Activated CD4-positive, alpha-beta T cell treated with anti-CD3 and anti-CD28 coated beads, Interleukin-2, Interleukin-6, amounts not matched to agents 100 ng/mL and 50 ng/mL, durations not matched to agents 16 hours and 8 hours (primary cell): ENCODE measurements at regions not wholly inside any gene's neighbourhood (a gene's known extent, or its start where the extent isn't known, plus 50 kb on each side); places are given as distances from the start of the nearest gene placed in this dataset.

ENCODE experiments used
- DNase-seq: peaks from one replicate; pipeline ENCODE4 v3.0.0-alpha.2; 2020

DNA sequence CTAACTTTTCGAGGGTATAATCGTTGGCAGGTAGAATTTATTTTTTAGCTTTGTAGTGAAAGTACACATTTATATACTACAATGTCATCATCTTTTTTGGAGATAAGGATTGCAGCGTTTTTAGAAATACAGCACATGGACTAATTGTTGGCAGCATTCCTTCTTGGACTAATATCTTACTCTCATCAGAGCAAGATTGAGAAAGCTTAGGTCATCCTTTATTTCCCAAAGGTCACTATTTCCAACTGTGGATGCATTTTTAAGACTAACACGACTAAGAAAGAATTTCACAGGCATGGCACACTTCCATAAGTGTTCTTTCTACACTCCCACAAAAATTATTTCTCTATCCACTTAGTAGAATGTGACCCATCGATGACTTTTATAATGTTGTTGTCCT lies 732.3 kb downstream of the NCAM2 start:
- DNase-seq, result no peak

DNA sequence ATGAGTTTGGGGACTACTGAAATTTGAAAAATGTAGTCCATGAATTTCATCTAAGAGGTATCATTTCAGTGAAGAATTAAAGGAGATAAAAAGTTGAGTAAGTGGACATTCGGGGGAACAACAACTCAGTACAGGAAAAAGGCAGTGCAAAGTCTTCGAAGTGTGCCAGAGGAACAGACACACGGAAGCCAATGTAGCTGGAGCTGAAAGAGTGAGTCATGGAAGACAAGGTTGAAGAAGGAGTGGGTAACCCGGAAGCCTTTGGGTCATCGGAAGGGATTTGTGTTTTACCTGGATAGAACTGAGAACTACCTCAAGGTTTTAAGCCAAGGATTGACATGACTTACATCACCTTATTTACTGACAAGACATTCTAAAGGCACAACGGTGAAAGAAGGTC lies 733.4 kb downstream of the NCAM2 start:
- DNase-seq, result no peak

DNA sequence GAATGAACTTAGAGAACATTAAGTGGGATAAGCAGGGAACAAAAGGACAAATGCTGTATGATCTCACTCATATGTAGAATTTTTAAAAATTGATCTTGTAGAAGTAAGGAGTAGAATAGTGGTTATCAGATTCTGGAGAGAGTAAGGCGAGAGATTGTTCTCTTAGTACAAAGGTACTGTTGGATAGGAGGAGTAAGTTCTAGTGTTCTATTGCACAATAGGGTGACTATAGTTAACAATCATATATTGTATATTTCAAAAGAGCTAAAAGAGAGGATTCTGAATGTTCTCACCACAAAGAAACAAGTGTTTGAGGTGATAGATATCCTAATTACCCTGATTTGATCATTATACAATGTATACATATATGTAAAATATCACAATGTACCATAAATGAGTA lies 735.9 kb downstream of the NCAM2 start:
- no peak for DNase-seq

- no peak for DNase-seq
These were observed 739.0 kb downstream of the NCAM2 start for GRCh38 chr21:21737186-21737585.

- no peak for DNase-seq
These were observed 742.0 kb downstream of the NCAM2 start for GRCh38 chr21:21740207-21740606.

DNA sequence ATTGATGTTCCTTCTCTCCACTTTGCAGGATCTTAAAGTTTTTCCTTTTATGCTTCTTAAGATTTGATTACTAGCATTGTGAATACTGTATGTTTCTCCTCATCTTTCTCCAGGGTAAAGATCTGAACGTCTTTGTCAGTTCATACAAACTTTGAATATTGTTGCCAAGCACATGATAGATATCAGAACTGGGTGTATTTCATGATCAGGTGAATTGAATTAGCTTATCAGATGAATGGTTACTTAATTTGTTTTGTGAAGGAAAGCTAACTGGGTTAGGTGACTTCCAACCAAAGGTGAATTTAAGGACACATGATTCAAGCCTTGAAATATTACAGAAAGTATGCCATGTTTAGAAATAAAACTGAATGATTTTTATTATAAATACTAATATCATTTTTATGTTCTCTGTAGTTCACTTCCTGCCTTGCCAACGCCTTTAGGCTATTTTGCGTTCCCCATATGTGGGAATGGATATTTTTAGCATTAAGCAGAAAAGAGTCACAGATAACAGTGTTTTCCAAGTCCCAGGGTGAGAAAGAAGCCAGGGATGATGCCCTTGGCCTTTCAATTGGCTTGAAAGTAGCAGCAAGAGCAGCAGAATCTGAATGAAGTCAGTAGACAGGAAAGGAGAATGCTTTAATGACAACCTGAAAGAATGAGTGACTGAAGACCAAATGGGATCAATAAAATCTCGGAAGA lies 752.1 kb downstream of the NCAM2 start:
- DNase-seq, result no peak

DNA sequence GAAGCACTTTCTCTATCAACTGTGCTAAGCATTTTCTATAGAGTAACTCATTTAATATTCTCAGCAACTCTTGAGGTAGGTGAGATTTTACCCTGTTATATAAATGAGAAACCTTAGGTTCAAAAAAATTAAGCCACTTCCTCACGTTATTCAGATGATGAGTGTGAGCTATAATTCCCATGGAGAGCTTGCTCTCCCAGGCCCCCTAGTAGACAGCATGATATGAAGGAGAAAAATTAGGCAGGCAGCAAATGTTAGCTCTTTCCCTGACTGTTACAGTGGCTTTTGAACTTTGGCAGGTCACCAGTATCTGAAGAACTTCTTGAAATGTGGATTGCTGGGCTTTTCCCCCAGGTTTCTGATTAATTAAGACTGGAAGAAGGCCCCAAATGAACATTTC lies 753.1 kb downstream of the NCAM2 start:
- DNase-seq, result no peak

DNA sequence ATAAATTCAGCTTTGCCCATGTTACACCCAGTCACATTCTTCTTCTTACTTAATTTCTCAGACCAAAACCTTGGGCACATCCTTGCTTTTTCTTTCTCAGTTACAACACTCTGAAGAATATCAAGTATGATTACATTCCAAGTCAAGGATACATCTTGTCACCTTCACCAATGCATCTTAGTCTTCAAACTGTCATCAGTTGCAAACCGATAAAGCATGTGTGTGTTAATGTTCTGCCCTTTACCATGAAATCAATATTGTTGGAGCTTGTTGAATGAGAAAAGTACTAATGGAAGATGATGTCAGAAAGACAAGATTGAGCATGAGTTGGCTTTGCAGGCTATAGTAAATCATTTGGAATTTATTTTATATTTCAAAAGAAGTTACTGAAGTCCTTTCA lies 764.6 kb downstream of the NCAM2 start:
- DNase-seq, result no peak

DNA sequence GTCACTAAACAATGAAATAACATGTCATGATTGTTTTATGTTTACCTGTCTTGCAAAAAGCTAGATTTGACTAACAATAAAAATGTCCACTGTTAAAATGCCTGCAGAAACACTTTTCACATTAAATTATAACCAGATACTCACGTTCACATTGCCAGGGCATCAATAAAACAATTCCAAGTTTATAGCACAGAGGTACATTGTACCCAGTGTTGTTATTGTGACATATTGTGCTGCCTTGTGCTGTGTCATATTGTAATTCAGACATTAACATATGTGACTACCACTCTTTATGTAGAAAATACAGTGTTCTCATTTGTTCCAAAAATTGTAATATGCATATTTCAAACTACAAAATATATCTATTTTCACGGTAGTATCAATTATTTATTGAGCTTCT lies 766.1 kb downstream of the NCAM2 start:
- DNase-seq, result no peak

- DNase-seq, result no peak
These were observed 769.1 kb downstream of the NCAM2 start for GRCh38 chr21:21767276-21767675.

GRCh38 chr21:21788591-21788990 lies 790.4 kb downstream of the NCAM2 start:
- no peak for DNase-seq

DNA sequence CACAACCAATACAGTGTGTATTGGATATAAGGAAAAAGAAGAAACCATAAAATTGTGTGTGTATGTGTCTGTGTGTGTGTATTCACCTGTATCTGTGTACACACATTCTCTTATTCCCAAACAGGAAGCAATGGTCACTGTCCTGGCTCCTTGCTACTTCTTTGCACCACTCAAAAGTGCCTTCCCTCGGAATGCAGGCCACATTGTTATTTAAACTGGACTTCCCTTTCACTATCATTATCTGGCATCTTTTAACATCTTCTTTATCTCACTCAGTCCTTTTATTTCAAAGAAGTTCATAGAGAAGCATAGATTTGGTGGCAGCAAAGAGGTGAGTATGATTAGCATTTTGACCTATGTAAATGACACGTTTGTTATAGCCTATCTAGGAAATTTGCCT lies 803.7 kb downstream of the NCAM2 start:
- DNase-seq, result no peak

DNA sequence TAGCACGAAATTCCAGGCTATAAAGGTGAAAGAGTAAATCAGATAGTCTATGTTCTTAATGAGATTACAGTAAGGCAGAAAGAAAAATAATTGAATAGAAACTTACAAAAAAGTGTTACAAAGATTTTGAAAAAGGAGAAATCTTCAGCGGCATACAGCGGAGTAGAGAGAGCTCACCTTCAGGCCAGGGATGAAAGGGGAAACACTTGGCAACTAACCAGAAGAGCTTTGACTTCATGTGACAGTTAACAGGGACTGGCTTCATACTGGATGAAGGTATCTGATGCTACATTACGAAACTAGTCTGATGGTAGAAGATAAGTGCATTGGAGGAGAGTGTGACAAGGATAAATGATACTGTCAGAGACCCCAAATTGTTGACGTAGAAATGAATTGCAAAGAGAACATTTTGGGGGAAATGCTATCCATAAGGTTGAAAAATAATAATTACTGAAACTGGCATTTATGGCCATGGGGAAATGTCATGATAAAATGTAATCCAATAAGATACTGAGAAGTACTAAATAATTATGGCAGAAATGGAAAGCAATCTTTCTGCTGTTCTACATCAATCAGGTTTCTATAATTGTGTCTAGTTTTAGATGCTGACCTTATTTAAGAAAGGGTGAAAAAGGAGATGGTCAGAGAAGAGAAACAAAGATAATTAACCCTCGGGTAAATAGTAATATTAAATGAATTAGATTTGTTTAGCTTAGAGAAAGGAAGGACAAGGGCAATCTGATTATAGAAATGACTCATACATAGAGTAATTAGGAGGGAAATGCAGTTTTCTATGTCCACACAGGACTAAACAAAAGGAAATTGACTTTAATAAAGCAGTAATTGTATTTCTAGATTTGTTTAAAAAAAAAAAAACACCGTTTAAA lies 808.7 kb downstream of the NCAM2 start:
- no peak for DNase-seq

DNA sequence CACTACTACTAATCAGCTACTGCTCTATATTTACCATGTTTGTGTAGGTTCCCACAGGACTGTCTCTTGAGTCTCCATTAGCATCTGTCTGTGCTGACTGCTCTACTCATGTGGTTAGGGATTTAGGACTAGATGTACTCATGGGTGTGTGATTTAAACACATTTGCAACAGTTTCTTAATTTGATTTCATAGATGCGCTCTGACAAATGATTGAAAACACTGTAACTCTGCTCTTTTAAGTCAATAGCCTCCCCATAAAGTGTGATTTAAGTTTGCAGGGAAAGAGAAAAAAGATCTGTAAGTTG lies 809.3 kb downstream of the NCAM2 start:
- no peak for DNase-seq

GRCh38 chr21:21813289-21813688 lies 815.1 kb downstream of the NCAM2 start:
- no peak for DNase-seq

DNA sequence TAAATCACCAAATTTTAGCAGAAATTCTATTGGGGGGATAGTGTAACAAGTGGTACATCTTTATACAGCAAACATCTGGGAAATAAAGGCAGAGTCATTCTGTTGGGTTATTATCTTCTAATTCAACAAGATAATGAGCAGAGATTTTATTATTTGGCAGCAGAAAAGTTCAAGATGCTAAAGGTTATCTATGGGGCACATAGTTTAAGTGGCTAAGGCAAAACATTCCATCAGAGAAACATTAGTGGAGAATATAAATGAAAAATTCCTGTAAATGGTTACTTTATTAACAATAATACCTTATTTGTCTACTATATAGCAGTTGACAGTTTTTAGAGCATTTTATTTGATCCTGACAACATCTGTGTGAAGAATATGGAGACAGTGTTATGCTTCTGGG lies 815.7 kb downstream of the NCAM2 start:
- DNase-seq, result no peak

DNA sequence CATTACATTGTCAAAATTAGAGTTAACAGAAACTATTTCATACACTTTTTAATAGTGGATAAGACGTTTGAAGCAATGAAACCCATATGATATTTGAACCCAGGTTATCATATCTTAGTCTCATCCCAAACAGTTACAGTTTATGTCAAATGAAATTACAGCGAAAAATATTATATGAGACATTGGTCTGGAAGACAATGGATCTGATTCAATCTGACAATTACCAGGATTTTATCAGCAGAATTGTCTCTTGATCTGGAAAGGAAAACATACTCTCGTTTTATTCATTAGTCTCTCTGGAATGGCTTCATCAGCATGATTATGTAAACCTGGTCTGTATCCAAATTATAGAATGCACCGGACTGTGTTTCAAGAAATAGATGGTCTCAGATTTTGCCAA lies 818.6 kb downstream of the NCAM2 start:
- DNase-seq, result no peak

DNA sequence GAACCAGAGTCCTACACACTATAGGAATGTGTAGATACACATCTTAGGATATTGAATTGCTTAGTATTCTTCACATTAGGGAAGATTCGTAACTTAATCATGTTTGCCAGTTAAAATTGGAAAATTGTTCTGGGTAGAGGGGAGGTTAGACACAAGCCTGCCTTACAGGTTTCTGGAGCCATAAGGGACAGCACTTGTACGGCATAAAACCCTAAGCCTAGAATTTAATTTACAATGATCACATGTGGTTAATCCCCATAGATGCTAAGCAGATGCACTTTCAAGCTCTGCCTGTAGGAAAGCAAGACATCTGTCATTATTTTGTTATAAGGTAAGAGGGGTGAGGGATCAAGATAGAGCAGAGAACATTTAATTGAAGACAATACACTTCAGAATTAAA lies 820.7 kb downstream of the NCAM2 start:
- no peak for DNase-seq

DNA sequence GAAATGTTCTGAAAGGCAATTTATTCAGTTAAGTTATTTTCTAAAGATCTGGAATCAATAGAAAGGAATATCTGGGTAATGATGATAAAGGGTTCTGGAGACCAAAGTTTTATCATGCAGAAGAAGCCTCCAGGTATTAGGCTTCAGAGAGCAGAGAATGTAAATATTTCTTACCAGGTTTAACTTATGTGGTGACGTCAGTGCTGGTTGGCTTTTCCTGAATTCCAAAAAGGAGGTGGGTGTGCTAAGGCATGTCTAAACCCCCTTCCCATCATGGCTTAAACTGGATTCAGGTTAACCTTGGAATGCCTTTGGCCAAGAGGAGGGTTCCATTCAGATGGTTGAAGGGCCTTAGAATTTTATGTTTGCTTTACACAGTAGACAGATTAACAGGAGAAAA lies 829.9 kb downstream of the NCAM2 start:
- DNase-seq, result no peak

DNA sequence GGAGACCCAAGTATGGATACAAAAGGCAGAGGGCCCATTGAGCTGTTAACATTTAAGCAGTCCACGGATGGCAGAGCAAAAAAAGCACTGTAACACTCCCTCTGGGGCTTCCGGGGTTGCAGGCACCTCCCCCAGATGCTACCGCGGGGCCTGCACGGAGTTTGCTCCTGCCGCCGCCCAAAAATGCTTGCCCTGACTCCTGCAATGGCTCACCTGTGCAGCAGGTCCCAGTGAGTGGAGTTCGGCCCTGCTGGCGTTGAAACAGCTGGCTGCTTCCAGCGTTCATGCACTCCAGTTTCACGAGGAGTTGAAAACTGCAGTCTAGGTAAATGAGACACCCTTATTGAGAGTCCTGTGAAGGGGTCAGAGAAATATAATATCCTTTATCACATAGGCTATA lies 832.8 kb downstream of the NCAM2 start:
- no peak for DNase-seq

DNA sequence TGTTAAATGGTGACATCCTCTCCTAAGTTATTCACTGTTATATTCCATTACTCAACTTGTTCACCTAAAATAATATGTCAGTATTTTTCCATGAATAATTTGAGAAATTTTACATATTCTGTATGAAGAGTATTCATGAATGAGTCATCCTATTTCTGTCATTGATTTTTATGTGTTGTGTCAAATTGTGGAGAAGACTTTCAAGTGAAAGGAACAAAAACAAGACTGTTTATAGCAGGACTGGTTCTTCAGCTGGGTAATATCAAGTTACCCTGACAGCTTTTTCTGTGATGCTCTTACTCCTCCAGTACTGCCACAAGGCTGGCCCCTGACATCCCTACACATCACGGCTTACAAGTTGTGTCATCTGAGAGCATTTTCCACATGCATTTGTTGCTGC lies 847.7 kb downstream of the NCAM2 start:
- no peak for DNase-seq

DNA sequence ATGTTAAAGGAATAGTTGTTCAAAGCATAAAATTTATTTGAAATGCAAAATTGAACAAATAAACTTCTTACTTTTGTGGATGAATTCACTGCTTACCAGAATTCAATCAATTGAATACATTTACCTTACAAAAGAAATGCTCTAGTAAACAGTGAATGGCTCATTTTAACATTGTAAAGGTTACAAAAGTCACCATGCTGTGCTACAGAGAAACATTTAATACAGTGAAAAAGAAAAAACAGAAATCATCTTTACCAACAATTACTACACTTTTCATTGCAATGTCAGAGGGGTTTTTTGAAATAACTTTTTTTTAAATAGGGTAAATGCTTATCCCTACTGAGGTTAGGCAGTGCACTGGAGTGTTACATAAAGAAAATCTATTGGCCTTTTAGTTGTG lies 853.0 kb downstream of the NCAM2 start:
- no peak for DNase-seq

DNA sequence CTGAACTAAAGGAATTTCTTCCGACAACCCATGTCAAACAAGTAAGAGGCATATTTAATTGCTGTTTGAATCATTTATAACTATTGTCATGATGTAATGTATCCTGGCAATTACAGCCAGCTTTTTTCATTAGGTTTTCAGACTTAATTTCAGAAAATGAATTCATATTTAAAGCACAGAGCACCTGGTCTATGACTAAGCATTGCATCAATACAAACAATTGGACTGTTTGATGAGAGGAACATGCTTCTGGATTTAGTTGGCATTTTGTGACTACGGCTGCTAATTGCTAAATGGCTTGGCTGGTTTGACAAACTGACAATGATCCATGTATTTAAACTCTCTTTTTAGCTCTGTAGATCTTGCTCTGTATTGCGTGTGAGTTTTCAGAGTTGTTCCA lies 853.4 kb downstream of the NCAM2 start:
- no peak for DNase-seq

- DNase-seq, result no peak
These were observed 860.5 kb downstream of the NCAM2 start for GRCh38 chr21:21858502-21859334.
